ENCODE measurements at regions not wholly inside any gene's neighbourhood (a gene's known extent, or its start where the extent isn't known, plus 50 kb on each side); places are given as distances from the start of the nearest gene placed in this dataset.

GRCh38 chr18:46418663-46419260 lies 238.3 kb downstream of the LOXHD1 start:
- Histone ChIP-seq H3K9me1 (replicated peaks; ENCODE audit: control insufficient read depth, extremely low read depth, insufficient read depth, low read length) (no peaks in the 10 kb centered on the region), H3K79me2 (ENCODE audit: control insufficient read depth, insufficient read depth, low read length) (no peaks in the 10 kb centered on the region), H3K4me2 (ENCODE audit: insufficient read depth, low read length) (no peak overlapping the region), H3K4me1 (ENCODE audit: control insufficient read depth, extremely low read depth, insufficient read depth, low read length) (no peaks in the 10 kb centered on the region), H3K9me3 (replicated peaks; ENCODE audit: control insufficient read depth, insufficient read depth, low read length) (no peaks in the 10 kb centered on the region), H3K27ac (ENCODE audit: insufficient read depth, low read depth, low read length) (no peak overlapping the region), H4K20me1 (replicated peaks; ENCODE audit: control insufficient read depth, extremely low read depth, insufficient read depth, low read length) (no peaks in the 10 kb centered on the region), H3K27me3 (ENCODE audit: control insufficient read depth in 2 of 2, insufficient read depth in 2 of 2, low read length in 2 of 2) (no peaks in the 10 kb centered on the region), H2AFZ (ENCODE audit: low read depth, low read length) (no peak overlapping the region), H3K36me3 (ENCODE audit: control insufficient read depth in 2 of 2, extremely low read depth in 1 of 2, insufficient read depth in 2 of 2, low read length in 2 of 2) (no peaks in the 10 kb centered on the region), H3K4me3 (replicated peaks in 1 of 3; ENCODE audit: insufficient read depth in 1 of 3, low read depth in 1 of 3, low read length in 3 of 3) (no peak overlapping the region), H3K9ac (replicated peaks; ENCODE audit: extremely low read depth, insufficient read depth, low read length) (no peak overlapping the region)
- TF ChIP-seq MYC (IDR thresholded peaks at IDR 0.05; ENCODE audit: low read depth, low read length) (no peak), JUN (IDR thresholded peaks at IDR 0.05; ENCODE audit: borderline replicate concordance, insufficient read depth, insufficient read length, low read depth) (no peak), POLR2A (IDR thresholded peaks at IDR 0.05; ENCODE audit: low read depth, low read length) (no peak), POLR2AphosphoS5 (IDR thresholded peaks at IDR 0.05; ENCODE audit: insufficient read depth, low read depth, low read length) (no peak), EZH2 (IDR thresholded peaks at IDR 0.05; ENCODE audit: borderline replicate concordance, low read depth, low read length, severe bottlenecking) (no peak), CTCF (IDR thresholded peaks at IDR 0.05; ENCODE audit: extremely low read depth in 1 of 2, insufficient read depth in 1 of 2, low read depth in 1 of 2, low read length in 2 of 2) (no peak), FOS (IDR thresholded peaks at IDR 0.05; ENCODE audit: borderline replicate concordance, insufficient read depth, low read length) (no peak), GATA2 (IDR thresholded peaks at IDR 0.05; ENCODE audit: insufficient read depth, insufficient read length, low read depth, low read length) (no peak)
- TF ChIP-seq, protein P1, sequence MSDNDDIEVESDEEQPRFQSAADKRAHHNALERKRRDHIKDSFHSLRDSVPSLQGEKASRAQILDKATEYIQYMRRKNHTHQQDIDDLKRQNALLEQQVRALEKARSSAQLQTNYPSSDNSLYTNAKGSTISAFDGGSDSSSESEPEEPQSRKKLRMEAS (IDR thresholded peaks at IDR 0.05; ENCODE audit: insufficient read depth, insufficient read length), result no peak
- no peak for DNase-seq (ENCODE audit: low read depth, low spot score)
- intact Hi-C loops (cut with micrococcal nuclease) (no loop called here), dilution Hi-C loops (cut with MboI; ENCODE audit: extremely low pct_ligation_motif_present, low sequenced_read_pairs) (no loop called here)
- ChIA-PET POLR2A (no interaction called here), CTCF (interaction anchor here (1.7 kb wide), 1 partner anchor 9 kb away, joined by 4 read pairs; no protein-coding TSS in a partner anchor)
- BruUV-seq (replicated peaks), result no TSS peak
- FAIRE-seq, result no peak
